DMS153 treated with DMSO at 0.1 percent for 48 hours (cell line): ENCODE measurements at regions not wholly inside any gene's neighbourhood (a gene's known extent, or its start where the extent isn't known, plus 50 kb on each side); places are given as distances from the start of the nearest gene placed in this dataset.
"Not testable (repeated sequence)": the region's sequence is repeated elsewhere in the genome, so short reads cannot be mapped to it uniquely, and the experiment has no call there.

Source experiments
- DNase-seq: peaks from one replicate; lab custom pipeline; 2025; ENCODE audit not compliant: unreplicated experiment; lab: John Stamatoyannopoulos, UW

DNA sequence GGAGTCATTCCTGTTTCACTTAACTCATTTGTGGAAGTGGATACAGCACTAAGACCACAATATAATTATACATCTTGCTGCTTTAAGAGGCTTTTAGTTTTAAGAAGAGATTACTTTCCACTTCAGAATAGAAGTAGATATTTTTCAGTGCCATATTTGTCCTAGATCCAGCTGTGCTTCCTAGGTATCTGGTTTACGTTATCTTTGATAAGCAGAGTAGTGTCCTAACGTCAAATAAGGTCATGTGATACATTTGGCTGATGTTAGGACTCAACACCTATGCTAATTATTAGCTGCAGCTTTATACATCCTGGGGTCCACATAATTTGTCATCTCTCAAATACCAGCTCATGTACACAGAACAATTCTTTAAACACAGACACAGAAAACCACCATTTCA lies 196.2 kb upstream of the SMIM30 start:
- no peak for DNase-seq

- no peak for DNase-seq
Measured at GRCh38 chr7:113308399-113308798, 190.0 kb upstream of the SMIM30 start.

DNA sequence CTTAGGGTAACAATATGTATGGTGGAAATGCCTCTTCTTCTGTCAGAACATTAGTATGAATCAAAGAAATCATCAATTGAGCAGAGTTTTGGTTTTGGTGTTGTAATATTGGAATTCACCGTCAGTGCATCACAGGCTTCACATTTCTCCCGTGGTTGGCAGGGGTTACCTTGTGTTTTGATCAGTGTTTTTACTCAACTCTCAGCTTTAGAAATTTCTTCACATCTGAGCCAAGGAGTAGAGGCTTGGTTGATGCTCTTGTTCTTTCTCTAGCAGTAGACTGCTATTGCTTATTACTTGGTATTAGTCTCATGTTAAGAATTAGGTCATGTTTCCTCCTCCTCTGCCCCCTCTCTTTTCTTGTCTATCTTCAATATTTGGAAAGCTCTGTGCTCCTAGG lies 188.8 kb upstream of the SMIM30 start:
- no peak for DNase-seq

- DNase-seq, result no peak
Measured at GRCh38 chr7:113306302-113306701, 187.9 kb upstream of the SMIM30 start.

- DNase-seq, result no peak
Measured at GRCh38 chr7:113304104-113304503, 185.8 kb upstream of the SMIM30 start.

- not testable (repeated sequence) for DNase-seq
Measured at GRCh38 chr7:113303388-113303787, 185.0 kb upstream of the SMIM30 start.

GRCh38 chr7:113301983-113302382 lies 183.6 kb upstream of the SMIM30 start:
- DNase-seq, result no peak

GRCh38 chr7:113301141-113301540 lies 182.8 kb upstream of the SMIM30 start:
- DNase-seq, result no peak

GRCh38 chr7:113299748-113300147 lies 181.4 kb upstream of the SMIM30 start:
- DNase-seq, result no peak

DNA sequence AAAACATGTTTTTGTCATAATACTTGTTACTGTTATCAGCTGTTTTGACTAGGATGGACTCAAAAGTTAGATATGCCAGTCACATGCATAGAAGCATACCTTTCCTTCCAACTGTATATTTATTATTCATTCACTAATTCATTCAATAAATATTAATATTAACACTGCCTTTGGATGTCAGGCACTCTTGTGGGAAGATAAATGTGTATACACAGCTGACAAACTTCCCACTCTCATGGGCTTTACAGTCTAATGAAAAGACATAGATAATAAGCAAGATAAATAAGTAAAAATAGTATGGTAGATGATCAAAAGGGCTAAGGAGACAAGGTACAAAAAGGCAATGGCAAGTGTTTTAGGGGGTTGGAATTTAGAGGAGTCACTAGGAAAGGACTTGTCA lies 180.1 kb upstream of the SMIM30 start:
- DNase-seq, result no peak

GRCh38 chr7:113294750-113295149 lies 176.4 kb upstream of the SMIM30 start:
- no peak for DNase-seq

- no peak for DNase-seq
Measured at GRCh38 chr7:113292105-113292504, 173.8 kb upstream of the SMIM30 start.

- DNase-seq, result no peak
Measured at GRCh38 chr7:113291058-113291457, 172.7 kb upstream of the SMIM30 start.

DNA sequence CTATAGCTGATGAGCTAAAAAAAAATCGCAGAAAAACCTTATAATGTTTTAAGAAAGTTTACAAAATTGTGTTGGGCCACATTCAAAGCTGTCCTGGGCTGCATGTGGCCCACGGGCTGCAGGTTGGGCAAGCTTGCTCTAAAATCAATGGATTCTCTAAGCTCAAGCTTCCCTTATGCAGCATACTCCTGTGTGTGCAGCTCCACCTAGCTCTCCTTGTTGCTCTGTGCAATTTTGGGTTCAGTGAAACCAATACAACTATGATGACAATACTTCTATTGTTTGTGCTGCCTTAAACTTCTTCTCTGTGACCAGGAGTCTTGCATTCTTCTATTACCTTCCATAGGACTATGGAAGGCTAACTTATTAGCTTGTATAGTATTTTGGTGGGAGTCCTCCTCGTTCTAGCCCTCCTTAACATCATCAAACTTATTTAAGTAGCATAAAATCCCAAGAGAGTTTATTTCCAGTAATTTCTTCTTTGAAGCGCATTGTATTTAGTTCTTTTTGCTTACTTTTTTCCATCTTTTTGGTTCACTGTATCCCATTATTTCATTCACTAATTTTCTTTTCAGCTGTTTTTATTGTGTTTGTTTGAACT lies 170.9 kb upstream of the SMIM30 start:
- DNase-seq, result peak; percentile 9

- DNase-seq, result no peak
Measured at GRCh38 chr7:113285411-113285810, 167.1 kb upstream of the SMIM30 start.

GRCh38 chr7:113283861-113284260 lies 165.5 kb upstream of the SMIM30 start:
- no peak for DNase-seq

GRCh38 chr7:113282875-113283274 lies 164.5 kb upstream of the SMIM30 start:
- DNase-seq, result no peak

DNA sequence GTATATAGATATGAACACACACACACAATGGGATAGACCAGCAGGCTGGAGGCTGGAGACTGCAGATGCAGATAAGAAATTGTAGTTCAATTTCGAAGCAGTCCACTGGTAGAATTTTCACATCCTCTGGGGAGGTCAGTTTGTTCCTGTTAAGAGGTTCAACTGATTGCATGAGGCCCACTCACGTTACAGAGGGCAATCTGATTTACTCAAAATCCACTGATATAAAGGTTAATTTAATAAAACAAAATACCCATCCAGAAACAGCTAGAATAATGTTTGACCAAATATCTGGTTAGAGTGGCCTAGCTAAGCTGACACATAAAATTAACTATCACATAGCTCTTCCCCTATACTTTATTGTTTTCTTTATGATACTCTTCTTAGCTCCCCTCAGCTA lies 162.9 kb upstream of the SMIM30 start:
- no peak for DNase-seq

GRCh38 chr7:113279256-113279655 lies 160.9 kb upstream of the SMIM30 start:
- DNase-seq, result no peak

DNA sequence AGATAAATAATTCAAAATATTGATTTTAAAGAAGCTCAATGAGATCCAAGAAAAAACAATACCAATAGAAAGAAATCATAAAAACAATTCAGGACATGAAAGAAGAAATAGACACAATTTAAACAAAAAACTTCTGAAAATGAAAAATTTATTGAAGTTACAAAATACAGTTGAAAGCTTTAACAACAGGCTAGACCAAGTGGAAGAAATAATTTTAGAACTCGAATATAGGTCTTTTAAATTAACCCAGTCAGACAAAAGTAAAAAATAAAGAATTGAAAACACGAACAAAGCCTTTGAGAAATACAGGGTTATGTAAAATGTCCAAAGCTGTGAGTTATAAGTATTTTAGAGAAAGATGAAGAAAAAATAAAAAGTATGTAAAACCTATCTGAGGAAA lies 152.4 kb upstream of the SMIM30 start:
- DNase-seq, result no peak

DNA sequence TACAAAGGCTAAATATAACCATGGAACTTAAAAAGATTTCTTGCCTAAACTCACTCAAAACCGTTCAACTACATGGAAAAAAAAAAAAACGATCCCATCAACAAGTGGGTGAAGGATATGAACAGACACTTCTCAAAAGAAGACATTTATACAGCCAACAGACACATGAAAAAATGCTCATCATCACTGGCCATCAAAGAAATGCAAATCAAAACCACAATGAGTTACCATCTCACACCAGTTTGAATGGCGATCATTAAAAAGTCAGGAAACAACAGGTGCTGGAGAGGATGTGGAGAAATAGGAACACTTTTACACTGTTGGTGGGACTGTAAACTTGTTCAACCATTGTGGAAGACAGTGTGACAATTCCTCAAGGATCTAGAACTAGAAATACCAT lies 151.2 kb upstream of the SMIM30 start:
- not testable (repeated sequence) for DNase-seq

DNA sequence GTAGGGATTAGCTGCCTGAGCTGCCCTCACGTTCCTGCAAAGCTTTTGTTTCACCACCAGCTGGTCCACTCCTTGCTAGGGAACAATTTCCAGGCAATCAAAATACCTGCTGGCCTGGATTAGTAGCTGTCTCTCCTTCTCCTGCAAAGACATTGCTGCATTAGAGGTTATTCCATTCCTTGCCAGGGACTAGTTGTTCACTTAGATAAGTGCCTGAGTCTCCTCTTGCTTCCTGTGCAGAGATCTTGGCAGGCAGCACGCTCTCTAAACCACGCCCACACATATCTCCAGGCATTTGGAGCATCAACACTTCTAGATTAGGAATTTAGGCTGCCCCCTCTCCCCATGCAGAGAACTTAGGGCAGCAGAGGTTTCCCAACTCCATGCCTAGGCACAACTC lies 150.4 kb upstream of the SMIM30 start:
- no peak for DNase-seq

DNA sequence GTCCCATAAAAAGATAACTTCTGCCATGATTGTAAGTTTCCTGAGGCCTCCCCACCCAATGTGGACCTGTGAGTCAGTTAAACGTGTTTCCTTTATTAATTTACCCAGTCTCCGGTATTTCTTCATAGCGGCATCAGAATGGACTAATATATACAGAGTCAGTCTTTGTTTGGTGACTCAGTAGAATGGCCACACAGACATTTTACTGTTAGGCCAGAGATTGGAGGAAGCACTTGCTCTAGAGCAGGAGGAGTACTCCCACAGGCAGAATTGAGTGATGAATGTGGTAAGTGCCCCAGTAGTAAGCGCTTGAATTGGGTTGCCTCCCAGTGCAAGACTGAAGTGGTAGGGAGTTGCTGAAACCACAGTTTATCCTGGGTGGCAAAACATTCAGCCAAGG lies 149.5 kb upstream of the SMIM30 start:
- DNase-seq, result no peak

GRCh38 chr7:113267271-113267670 lies 148.9 kb upstream of the SMIM30 start:
- no peak for DNase-seq
